ENCODE measurements at regions not wholly inside any gene's neighbourhood (a gene's known extent, or its start where the extent isn't known, plus 50 kb on each side); places are given as distances from the start of the nearest gene placed in this dataset.

DNA sequence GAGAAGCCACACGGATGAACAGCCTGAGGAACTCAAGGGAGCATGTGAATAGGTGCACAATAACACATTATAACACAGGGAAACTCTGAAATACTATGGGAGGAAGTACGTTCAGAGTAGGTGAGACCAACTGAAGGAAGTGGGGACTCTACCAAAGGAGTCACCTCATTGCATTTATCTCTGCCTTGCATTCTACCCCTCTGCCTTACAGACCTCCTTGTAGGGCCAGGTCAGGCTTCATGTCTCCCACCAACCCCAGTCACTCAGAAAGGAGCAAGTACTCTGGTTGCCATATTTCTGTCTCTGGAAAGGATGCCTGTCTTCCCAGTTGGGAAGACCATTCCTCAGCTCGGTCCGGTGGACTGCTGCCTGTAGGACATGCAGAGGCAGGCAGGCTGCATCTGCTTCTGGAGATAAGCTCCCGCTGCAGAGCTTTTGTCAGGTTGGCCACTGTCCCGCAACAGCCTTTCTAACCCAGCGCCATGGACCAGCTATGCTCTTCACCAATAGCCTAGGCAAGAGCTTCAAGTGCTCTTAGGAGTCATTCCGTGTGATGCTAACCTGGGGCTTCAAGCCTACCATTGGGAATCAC lies 51.6 kb upstream of the ASIP start:
- TF ChIP-seq POLR2AphosphoS5 (IDR thresholded peaks at IDR 0.05; ENCODE audit: low read depth, low read length) (no peak), CBX8 (IDR thresholded peaks at IDR 0.05; ENCODE audit: borderline replicate concordance, low read depth, low read length) (no peak), TBP (IDR thresholded peaks at IDR 0.05; ENCODE audit: low read depth, low read length) (no peak), KDM5A (IDR thresholded peaks at IDR 0.05; ENCODE audit: low read length) (no peak), BCL11A (IDR thresholded peaks at IDR 0.05; ENCODE audit: low read depth in 2 of 2, low read length in 2 of 2) (no peak), YY1 (IDR thresholded peaks at IDR 0.05; ENCODE audit: low read depth, low read length) (no peak), NANOG (IDR thresholded peaks at IDR 0.05; ENCODE audit: insufficient read depth, low read depth, low read length, poor library complexity, severe bottlenecking) (no peak)
- TF ChIP-seq, protein P1, sequence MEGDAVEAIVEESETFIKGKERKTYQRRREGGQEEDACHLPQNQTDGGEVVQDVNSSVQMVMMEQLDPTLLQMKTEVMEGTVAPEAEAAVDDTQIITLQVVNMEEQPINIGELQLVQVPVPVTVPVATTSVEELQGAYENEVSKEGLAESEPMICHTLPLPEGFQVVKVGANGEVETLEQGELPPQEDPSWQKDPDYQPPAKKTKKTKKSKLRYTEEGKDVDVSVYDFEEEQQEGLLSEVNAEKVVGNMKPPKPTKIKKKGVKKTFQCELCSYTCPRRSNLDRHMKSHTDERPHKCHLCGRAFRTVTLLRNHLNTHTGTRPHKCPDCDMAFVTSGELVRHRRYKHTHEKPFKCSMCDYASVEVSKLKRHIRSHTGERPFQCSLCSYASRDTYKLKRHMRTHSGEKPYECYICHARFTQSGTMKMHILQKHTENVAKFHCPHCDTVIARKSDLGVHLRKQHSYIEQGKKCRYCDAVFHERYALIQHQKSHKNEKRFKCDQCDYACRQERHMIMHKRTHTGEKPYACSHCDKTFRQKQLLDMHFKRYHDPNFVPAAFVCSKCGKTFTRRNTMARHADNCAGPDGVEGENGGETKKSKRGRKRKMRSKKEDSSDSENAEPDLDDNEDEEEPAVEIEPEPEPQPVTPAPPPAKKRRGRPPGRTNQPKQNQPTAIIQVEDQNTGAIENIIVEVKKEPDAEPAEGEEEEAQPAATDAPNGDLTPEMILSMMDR (IDR thresholded peaks at IDR 0.05; ENCODE audit: control extremely low read depth in 1 of 3, insufficient read depth in 1 of 3, low read depth in 1 of 3, low read length in 3 of 3) = no peak
- TF ChIP-seq, protein P2, sequence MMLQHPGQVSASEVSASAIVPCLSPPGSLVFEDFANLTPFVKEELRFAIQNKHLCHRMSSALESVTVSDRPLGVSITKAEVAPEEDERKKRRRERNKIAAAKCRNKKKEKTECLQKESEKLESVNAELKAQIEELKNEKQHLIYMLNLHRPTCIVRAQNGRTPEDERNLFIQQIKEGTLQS (IDR thresholded peaks at IDR 0.05; ENCODE audit: insufficient read depth, low read depth, low read length) = no peak
